ENCODE measurements at regions not wholly inside any gene's neighbourhood (a gene's known extent, or its start where the extent isn't known, plus 50 kb on each side); places are given as distances from the start of the nearest gene placed in this dataset.

- TF ChIP-seq SMAD2 (IDR thresholded peaks at IDR 0.05; ENCODE audit: low read depth, low read length): no peak
- no peak for TF ChIP-seq SP2 (IDR thresholded peaks at IDR 0.05; ENCODE audit: extremely low read depth, low read depth, low read length, poor library complexity, severe bottlenecking)
- no peak for TF ChIP-seq EP300 (IDR thresholded peaks at IDR 0.05; ENCODE audit: low read length)
- no peak for TF ChIP-seq RNF219 (CRISPR knock-in tag; IDR thresholded peaks at IDR 0.05)
- no peak for TF ChIP-seq GATA2 (CRISPR knock-in tag; IDR thresholded peaks at IDR 0.05)
These were observed 247.1 kb upstream of the PRR16 start (continued) for GRCh38 chr5:120217001-120217400.

- H3K27ac ChIP-seq (ENCODE audit: extremely low read depth, low read depth, low read length): no peak overlapping the region
- no peaks in the 10 kb centered on the region for H3K4me1 ChIP-seq (replicated peaks in 1 of 2; ENCODE audit: control insufficient read depth in 2 of 2, insufficient read depth in 2 of 2, low read length in 2 of 2)
- DNase-seq (ENCODE audit: extremely low read depth in 1 of 4, low spot score in 3 of 4) (no peak), ATAC-seq (no peak), FAIRE-seq (no peak)
- ChIA-PET POLR2A (no interaction called here), CTCF (ENCODE audit: low intra/inter-chr PET ratio) (no interaction called here)
- no peaks in the 10 kb centered on the region for H3K79me2 ChIP-seq (ENCODE audit: control insufficient read depth, insufficient read depth, low read length)
- in situ Hi-C loops (cut with MboI): no loop called here
- intact Hi-C loops (cut with micrococcal nuclease): no loop called here
- no peak overlapping the region for H3K9ac ChIP-seq (ENCODE audit: insufficient read depth in 1 of 2, low read depth in 2 of 2, low read length in 2 of 2)
- no peak overlapping the region for H2AFZ ChIP-seq (ENCODE audit: low read depth, low read length)
- H3K9me3 ChIP-seq (replicated peaks; ENCODE audit: control insufficient read depth, insufficient read depth, low read depth, low read length): no peaks in the 10 kb centered on the region
- no peaks in the 10 kb centered on the region for H3K9me1 ChIP-seq (ENCODE audit: control insufficient read depth, insufficient read depth, low read length)
- H3K27me3 ChIP-seq (ENCODE audit: control insufficient read depth in 2 of 2, insufficient read depth in 2 of 2, low read length in 2 of 2): no peaks in the 10 kb centered on the region
- H3K4me3 ChIP-seq: no peak overlapping the region
- no peaks in the 10 kb centered on the region for H4K20me1 ChIP-seq (replicated peaks; ENCODE audit: control insufficient read depth, insufficient read depth, low read length)
- no peak overlapping the region for H3K4me2 ChIP-seq (ENCODE audit: insufficient read depth, low read length)
- BruUV-seq (replicated peaks): no TSS peak
- no peaks in the 10 kb centered on the region for H3K36me3 ChIP-seq (ENCODE audit: control insufficient read depth, insufficient read depth, low read length)
- WGBS (ENCODE audit: insufficient coverage, low coverage, missing lambda C conversion rate): 2% methylated on average over 3 of the region's 3 CpGs
- TF ChIP-seq ZNF586 (CRISPR knock-in tag; conservative IDR thresholded peaks at IDR 0.05) (no peak), NFATC3 (IDR thresholded peaks at IDR 0.05) (no peak), SRSF1 (IDR thresholded peaks at IDR 0.05; ENCODE audit: low read depth, low read length) (no peak), POLR3G (IDR thresholded peaks at IDR 0.05; ENCODE audit: extremely low read depth, insufficient read length, insufficient replicate concordance) (no peak), ZNF592 (IDR thresholded peaks at IDR 0.05) (no peak), MED1 (CRISPR knock-in tag; IDR thresholded peaks at IDR 0.05; ENCODE audit: borderline replicate concordance) (no peak), ZNF146 (CRISPR knock-in tag; IDR thresholded peaks at IDR 0.05; ENCODE audit: unreplicated experiment) (no peak), TCF3 (CRISPR knock-in tag; IDR thresholded peaks at IDR 0.05) (no peak), ZNF589 (CRISPR knock-in tag; IDR thresholded peaks at IDR 0.05; ENCODE audit: low read depth) (no peak), FOXA3 (CRISPR knock-in tag; conservative IDR thresholded peaks at IDR 0.05 in 1 of 2, IDR thresholded peaks at IDR 0.05 in 1 of 2) (no peak), ZNF507 (tag; conservative IDR thresholded peaks at IDR 0.05) (no peak), TARDBP (IDR thresholded peaks at IDR 0.05) (no peak), ZNF830 (CRISPR knock-in tag; IDR thresholded peaks at IDR 0.05) (no peak), ZNF133 (CRISPR knock-in tag; IDR thresholded peaks at IDR 0.05) (no peak)
These were observed 244.1 kb upstream of the PRR16 start for GRCh38 chr5:120219988-120220387.

Data from K562 (cell line).